ENCODE measurements at regions not wholly inside any gene's neighbourhood (a gene's known extent, or its start where the extent isn't known, plus 50 kb on each side); places are given as distances from the start of the nearest gene placed in this dataset.
A peak's percentile ranks its signal among the peaks of the same experiment; 100 is the strongest.

DNA sequence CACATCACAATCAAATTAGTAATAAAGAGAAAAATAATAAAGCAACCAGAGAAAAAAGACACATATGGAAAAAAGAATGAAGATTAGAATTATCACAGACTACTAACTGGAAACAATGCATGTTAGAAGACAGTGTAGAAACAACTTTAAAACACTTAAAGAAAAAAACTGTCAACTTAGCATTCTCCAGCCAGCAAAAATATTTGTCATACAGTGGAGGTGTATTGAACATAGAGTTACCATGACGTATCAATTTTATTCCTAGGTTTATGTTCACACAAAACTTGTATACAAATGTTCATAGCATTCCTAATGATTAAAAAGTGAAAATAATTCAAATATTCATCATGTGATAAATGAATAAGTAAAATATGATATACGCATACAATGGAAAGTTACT is 61.5 kb upstream of the ADAM23 start:
- H3K27ac ChIP-seq: no peak overlapping the region
- TF ChIP-seq, protein P1, sequence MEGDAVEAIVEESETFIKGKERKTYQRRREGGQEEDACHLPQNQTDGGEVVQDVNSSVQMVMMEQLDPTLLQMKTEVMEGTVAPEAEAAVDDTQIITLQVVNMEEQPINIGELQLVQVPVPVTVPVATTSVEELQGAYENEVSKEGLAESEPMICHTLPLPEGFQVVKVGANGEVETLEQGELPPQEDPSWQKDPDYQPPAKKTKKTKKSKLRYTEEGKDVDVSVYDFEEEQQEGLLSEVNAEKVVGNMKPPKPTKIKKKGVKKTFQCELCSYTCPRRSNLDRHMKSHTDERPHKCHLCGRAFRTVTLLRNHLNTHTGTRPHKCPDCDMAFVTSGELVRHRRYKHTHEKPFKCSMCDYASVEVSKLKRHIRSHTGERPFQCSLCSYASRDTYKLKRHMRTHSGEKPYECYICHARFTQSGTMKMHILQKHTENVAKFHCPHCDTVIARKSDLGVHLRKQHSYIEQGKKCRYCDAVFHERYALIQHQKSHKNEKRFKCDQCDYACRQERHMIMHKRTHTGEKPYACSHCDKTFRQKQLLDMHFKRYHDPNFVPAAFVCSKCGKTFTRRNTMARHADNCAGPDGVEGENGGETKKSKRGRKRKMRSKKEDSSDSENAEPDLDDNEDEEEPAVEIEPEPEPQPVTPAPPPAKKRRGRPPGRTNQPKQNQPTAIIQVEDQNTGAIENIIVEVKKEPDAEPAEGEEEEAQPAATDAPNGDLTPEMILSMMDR (IDR thresholded peaks at IDR 0.05; ENCODE audit: low read depth, low read length): no peak
- no peak for DNase-seq
- H3K27me3 ChIP-seq (ENCODE audit: insufficient read depth, low read depth, severe bottlenecking): no peaks in the 10 kb centered on the region
- no peaks in the 10 kb centered on the region for H3K9me3 ChIP-seq (ENCODE audit: severe bottlenecking)
- no peaks in the 10 kb centered on the region for H3K36me3 ChIP-seq
- H3K4me3 ChIP-seq (ENCODE audit: low read depth, low read length): no peak overlapping the region

DNA sequence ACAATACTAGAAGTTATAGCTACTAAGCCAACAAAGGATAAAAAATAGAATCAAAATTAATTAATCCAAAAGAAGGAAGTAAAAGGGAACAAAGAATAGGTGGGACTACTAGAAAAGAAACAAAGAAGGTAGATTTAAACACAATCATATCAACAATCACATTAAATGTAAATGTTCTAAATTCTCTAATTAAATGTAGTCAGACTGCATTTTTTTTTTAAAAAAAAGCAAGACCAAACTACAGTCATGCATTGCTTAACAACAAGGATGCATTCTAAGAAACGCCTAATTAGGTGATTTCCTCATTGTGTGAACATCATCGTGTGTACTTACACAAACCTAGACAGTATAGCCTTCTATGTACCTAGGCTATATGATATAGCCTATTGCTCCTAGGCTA is 59.7 kb upstream of the ADAM23 start:
- Histone ChIP-seq H3K27me3 (ENCODE audit: insufficient read depth, low read depth, severe bottlenecking) (no peaks in the 10 kb centered on the region), H3K9me3 (ENCODE audit: severe bottlenecking) (no peaks in the 10 kb centered on the region), H3K36me3 (no peaks in the 10 kb centered on the region), H3K27ac (no peak overlapping the region), H3K4me3 (ENCODE audit: low read depth, low read length) (no peak overlapping the region)
- TF ChIP-seq, protein P1 (IDR thresholded peaks at IDR 0.05; ENCODE audit: low read depth, low read length): no peak
- no peak for DNase-seq

DNA sequence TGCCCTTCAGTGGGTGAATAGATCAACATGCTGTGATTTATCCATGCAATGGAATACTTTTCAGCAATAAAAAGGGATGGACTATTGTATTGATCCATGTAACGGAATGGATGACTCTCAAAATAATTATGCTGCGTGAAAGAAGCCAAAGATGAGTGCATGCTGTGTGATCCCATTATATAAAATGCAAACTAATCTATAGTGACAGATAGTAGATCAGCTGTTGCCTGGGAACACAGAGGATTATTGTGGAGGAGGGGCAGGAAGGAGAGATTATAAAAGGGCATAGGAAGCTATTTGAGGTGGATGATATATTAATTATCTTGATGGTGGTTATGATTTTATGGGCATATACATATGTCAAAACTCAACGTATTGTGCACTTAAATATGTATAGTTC is 55.5 kb upstream of the ADAM23 start:
- TF ChIP-seq, protein P1 (IDR thresholded peaks at IDR 0.05; ENCODE audit: low read depth, low read length): no peak
- peak; percentile 42 for DNase-seq
- Histone ChIP-seq H3K27ac (no peak overlapping the region), H3K9me3 (ENCODE audit: severe bottlenecking) (no peaks in the 10 kb centered on the region), H3K27me3 (ENCODE audit: insufficient read depth, low read depth, severe bottlenecking) (no peaks in the 10 kb centered on the region), H3K36me3 (no peaks in the 10 kb centered on the region), H3K4me3 (ENCODE audit: low read depth, low read length) (no peak overlapping the region)

DNA sequence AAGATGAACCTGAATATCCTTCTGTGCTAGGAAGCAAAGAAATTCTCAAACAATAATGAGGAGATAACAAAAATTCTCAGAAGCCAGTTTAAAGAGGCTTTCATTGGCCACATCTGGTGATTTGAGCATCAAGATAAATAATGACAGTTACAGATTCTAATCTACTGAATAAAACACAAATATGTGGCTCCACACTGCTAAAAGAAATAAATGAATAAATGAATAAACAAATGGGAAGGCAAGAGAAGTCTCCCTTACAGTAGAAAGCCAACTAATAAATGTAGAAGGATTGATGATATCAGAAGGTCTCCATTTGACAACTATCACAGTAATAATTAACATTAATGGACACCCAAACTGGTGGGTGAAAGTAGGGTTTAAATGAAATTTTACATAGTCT is 54.6 kb upstream of the ADAM23 start:
- Histone ChIP-seq H3K9me3 (ENCODE audit: severe bottlenecking) (no peaks in the 10 kb centered on the region), H3K27me3 (ENCODE audit: insufficient read depth, low read depth, severe bottlenecking) (no peaks in the 10 kb centered on the region)
- TF ChIP-seq, protein P1 (IDR thresholded peaks at IDR 0.05; ENCODE audit: low read depth, low read length): no peak

DNA sequence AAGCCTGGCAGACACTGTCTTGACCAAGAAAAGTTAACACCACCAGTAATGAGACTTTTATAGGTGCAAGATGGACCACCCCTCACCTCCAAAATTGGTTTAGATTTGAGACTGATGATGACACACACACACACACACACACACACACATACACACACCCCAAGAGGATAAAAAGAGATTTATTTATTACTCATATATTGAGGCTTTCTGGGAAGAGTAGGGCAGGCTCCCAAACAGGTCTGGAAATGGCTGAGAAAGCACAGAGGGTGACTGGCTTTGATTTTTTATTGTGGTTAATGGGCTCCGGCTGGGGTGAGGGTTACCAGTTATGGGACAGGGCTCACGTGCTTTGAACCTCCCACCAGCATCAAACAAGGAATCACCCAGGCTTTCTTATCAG is 54.2 kb upstream of the ADAM23 start:
- DNase-seq: no peak
- no peaks in the 10 kb centered on the region for H3K36me3 ChIP-seq
- H3K4me3 ChIP-seq (ENCODE audit: low read depth, low read length): no peak overlapping the region
- no peaks in the 10 kb centered on the region for H3K27me3 ChIP-seq (ENCODE audit: insufficient read depth, low read depth, severe bottlenecking)
- TF ChIP-seq, protein P1 (IDR thresholded peaks at IDR 0.05; ENCODE audit: low read depth, low read length): no peak
- H3K27ac ChIP-seq: no peak overlapping the region
- H3K9me3 ChIP-seq (ENCODE audit: severe bottlenecking): no peaks in the 10 kb centered on the region

More for the DNA sequence above, 54.6 kb upstream of the ADAM23 start:
- DNase-seq: no peak
- no peak overlapping the region for H3K27ac ChIP-seq
- no peak overlapping the region for H3K4me3 ChIP-seq (ENCODE audit: low read depth, low read length)
- H3K36me3 ChIP-seq: no peaks in the 10 kb centered on the region

DNA sequence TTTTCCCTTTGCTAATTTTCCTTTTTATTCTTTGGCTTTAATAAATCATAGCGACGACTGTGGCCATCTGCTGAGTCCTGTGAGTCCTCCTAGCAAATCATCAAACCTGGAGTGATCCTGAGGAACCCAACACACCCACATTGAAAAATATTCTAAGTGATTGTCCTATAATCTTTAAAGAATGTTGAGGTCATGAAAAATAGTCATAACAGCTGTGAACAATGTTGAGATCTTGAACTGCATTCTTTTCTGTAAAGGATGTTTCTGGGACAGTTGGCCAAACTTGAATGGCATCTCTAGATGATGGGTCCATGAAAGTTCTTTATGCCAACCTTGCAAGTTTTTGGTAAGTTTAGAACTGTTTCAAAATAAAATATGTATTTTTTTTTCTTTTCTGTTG is 53.2 kb upstream of the ADAM23 start:
- no peak overlapping the region for H3K4me3 ChIP-seq (ENCODE audit: low read depth, low read length)
- no peak for DNase-seq
- no peaks in the 10 kb centered on the region for H3K36me3 ChIP-seq
- H3K27me3 ChIP-seq (ENCODE audit: insufficient read depth, low read depth, severe bottlenecking): no peaks in the 10 kb centered on the region
- TF ChIP-seq, protein P1 (IDR thresholded peaks at IDR 0.05; ENCODE audit: low read depth, low read length): no peak
- H3K27ac ChIP-seq: no peak overlapping the region
- H3K9me3 ChIP-seq (ENCODE audit: severe bottlenecking): no peaks in the 10 kb centered on the region

Data from WERI-Rb-1 (cell line).